ENCODE measurements at regions not wholly inside any gene's neighbourhood (a gene's known extent, or its start where the extent isn't known, plus 50 kb on each side); places are given as distances from the start of the nearest gene placed in this dataset.
A peak's percentile ranks its signal among the peaks of the same experiment; 100 is the strongest.
"Not testable (repeated sequence)": the region's sequence is repeated elsewhere in the genome, so short reads cannot be mapped to it uniquely, and the experiment has no call there.

DNA sequence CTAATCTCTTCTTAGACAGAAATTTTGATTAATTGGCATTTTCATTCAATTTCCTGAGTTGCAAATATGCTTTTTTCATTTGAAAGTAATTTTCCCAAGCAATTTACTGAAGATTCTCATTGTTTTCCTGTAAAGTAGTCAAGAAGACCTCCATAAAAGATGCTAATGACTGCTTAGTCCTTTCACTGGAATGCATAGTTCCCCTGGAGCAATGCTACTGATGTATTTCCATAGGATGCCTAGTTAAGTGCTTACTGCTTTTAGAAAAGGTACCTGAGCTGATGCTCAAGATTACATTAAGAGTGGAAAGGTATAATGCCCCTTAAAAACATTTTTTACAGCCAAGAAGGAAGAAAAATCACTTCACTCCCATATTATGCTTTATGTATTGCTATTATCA lies 109.2 kb upstream of the EMB start:
- H3K4me1 ChIP-seq: no peaks in the 10 kb centered on the region
- H3K36me3 ChIP-seq: no peaks in the 10 kb centered on the region
- H3K9me3 ChIP-seq: no peaks in the 10 kb centered on the region
- DNase-seq (ENCODE audit: low spot score in 2 of 2): no peak
- H3K27ac ChIP-seq: no peak overlapping the region
- no peaks in the 10 kb centered on the region for H3K27me3 ChIP-seq
- intact Hi-C loops (cut with DNase I; ENCODE audit: low total_unique reads): no loop called here
- TF ChIP-seq POLR2A (IDR thresholded peaks at IDR 0.05) (no peak), POLR2AphosphoS5 (IDR thresholded peaks at IDR 0.05) (no peak)
- TF ChIP-seq, protein P1, sequence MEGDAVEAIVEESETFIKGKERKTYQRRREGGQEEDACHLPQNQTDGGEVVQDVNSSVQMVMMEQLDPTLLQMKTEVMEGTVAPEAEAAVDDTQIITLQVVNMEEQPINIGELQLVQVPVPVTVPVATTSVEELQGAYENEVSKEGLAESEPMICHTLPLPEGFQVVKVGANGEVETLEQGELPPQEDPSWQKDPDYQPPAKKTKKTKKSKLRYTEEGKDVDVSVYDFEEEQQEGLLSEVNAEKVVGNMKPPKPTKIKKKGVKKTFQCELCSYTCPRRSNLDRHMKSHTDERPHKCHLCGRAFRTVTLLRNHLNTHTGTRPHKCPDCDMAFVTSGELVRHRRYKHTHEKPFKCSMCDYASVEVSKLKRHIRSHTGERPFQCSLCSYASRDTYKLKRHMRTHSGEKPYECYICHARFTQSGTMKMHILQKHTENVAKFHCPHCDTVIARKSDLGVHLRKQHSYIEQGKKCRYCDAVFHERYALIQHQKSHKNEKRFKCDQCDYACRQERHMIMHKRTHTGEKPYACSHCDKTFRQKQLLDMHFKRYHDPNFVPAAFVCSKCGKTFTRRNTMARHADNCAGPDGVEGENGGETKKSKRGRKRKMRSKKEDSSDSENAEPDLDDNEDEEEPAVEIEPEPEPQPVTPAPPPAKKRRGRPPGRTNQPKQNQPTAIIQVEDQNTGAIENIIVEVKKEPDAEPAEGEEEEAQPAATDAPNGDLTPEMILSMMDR (IDR thresholded peaks at IDR 0.05): no peak
- no peak overlapping the region for H3K4me3 ChIP-seq

DNA sequence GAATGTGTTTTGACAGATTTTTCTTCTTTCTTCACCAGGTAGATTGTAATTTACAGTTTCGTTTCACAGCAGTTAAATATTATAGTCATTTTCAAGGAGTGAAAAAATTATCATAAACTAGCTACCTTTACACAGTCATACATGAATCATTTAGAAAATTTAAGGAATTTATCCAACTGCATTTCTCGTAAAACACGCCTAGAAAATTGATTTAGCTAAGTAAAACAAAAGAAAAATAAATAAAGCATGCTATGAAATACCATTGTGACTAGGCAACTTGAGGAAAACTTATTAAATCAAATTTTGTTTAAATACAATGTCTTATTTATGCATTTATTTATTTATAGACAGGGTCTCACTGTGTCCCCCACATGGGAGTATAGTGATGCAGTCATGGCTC lies 109.9 kb upstream of the EMB start:
- intact Hi-C loops (cut with DNase I; ENCODE audit: low total_unique reads): no loop called here
- Histone ChIP-seq H3K9me3 (no peaks in the 10 kb centered on the region), H3K4me3 (no peak overlapping the region), H3K27ac (no peak overlapping the region), H3K36me3 (no peaks in the 10 kb centered on the region), H3K27me3 (no peaks in the 10 kb centered on the region), H3K4me1 (no peaks in the 10 kb centered on the region)
- TF ChIP-seq POLR2A (IDR thresholded peaks at IDR 0.05): no peak
- TF ChIP-seq, protein P1 (IDR thresholded peaks at IDR 0.05): no peak
- no peak for TF ChIP-seq POLR2AphosphoS5 (IDR thresholded peaks at IDR 0.05)
- DNase-seq (ENCODE audit: low spot score in 2 of 2): no peak

DNA sequence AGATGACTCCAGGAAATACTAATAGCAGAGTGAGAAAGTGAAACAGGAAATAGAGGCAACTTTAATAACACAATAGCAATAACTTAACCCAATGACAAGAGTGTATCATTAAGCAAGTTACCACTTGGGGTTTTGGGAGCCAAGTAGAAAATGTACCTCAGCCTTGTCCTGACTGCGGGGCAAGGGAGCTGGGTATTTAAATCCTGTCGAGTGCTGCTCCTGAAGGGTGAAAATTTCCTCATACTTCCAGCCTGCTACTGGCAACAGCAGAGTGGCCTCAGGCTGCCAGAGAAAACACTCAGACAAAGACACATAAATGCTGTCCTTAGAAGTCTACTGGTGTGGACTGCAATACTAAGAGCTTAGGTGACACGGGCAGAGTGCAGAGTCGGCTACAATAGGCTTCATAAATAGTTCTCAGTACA lies 112.5 kb upstream of the EMB start:
- Histone ChIP-seq H3K4me1 (no peaks in the 10 kb centered on the region), H3K9me3 (no peaks in the 10 kb centered on the region), H3K27me3 (no peaks in the 10 kb centered on the region), H3K27ac (peak overlapping the region; percentile 55 to 69), H3K36me3 (no peaks in the 10 kb centered on the region), H3K4me3 (peak overlapping the region in 2 of 3 donors; percentile 32 to 53)
- no peak for TF ChIP-seq POLR2AphosphoS5 (IDR thresholded peaks at IDR 0.05)
- TF ChIP-seq, protein P1 (IDR thresholded peaks at IDR 0.05): no peak
- TF ChIP-seq POLR2A (IDR thresholded peaks at IDR 0.05): no peak
- intact Hi-C loops (cut with DNase I; ENCODE audit: low total_unique reads): no loop called here
- DNase-seq (ENCODE audit: low spot score in 2 of 2): peak; percentile 52 to 66

DNA sequence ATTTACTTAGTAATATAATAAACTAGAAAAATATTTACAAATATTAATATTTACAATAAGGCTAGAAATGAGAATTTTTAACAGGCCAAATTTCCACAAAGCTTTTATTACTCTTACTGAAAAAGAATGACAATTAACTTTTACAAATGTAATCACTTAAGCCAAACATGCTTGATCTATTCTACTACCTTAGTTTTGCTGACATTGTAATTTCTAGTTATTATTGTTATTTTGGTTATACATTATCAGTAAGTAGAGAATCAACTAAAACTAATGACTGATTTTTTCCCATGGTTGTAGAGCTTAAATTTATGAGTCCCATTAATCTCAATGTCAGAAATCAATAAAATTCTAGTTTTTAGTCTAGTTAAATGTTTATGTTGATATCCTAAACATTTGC lies 107.8 kb upstream of the PARP8 start:
- intact Hi-C loops (cut with DNase I; ENCODE audit: low total_unique reads); H3K4me1 ChIP-seq: not testable (repeated sequence)

DNA sequence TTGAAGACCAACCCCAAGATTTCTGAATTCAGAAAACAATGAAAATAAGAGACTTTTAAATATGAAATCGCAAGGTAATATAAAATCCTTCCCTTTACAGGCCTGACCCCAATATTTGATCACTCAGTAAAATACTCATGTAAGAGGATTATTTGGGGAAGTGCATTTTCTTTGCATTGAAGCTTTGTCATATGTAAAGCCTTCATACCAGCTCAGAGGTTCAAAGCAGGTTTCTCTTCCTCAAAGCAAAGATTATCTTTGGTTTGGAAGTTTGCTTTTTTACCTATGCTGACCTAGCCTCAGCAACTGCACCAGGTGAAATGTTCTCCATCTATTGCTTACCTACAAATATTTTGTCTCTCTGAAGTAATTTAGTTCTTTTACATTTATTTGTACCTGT lies 106.5 kb upstream of the PARP8 start:
- Histone ChIP-seq H3K27me3 (no peaks in the 10 kb centered on the region), H3K27ac (no peak overlapping the region), H3K4me3 (no peak overlapping the region), H3K36me3 (peaks cover 3% of the 10 kb centered on the region), H3K4me1 (no peaks in the 10 kb centered on the region), H3K9me3 (no peaks in the 10 kb centered on the region)
- intact Hi-C loops (cut with DNase I; ENCODE audit: low total_unique reads): no loop called here
- TF ChIP-seq, protein P1 (IDR thresholded peaks at IDR 0.05): no peak
- TF ChIP-seq POLR2AphosphoS5 (IDR thresholded peaks at IDR 0.05) (no peak), POLR2A (IDR thresholded peaks at IDR 0.05) (no peak)
- DNase-seq (ENCODE audit: low spot score in 2 of 2): no peak

More for the DNA sequence above, 107.8 kb upstream of the PARP8 start:
- H3K4me3 ChIP-seq; H3K27ac ChIP-seq; DNase-seq (ENCODE audit: low spot score in 2 of 2); H3K27me3 ChIP-seq; H3K9me3 ChIP-seq; H3K36me3 ChIP-seq: not testable (repeated sequence)

DNA sequence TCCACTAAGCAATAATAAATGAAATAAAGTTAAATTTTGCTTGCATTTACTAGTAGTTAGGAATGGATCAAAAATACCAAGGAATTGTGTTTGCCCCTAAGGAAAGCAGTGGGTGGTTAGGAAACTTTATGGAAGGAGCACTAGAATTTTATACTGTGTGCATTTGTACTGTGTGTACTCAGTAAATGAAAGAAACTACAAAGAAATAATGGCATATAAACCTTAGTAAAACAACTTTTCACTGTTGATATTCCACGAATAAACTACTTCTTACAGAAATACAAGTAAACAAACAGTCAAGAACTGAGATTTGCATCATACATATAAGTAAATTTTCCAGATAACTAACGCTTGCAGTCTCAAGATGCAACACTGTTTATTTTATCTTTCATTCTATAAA lies 103.7 kb upstream of the PARP8 start:
- intact Hi-C loops (cut with DNase I; ENCODE audit: low total_unique reads): no loop called here
- Histone ChIP-seq H3K36me3 (peaks cover 3% of the 10 kb centered on the region), H3K4me3 (no peak overlapping the region), H3K27ac (no peak overlapping the region), H3K9me3 (no peaks in the 10 kb centered on the region), H3K4me1 (no peaks in the 10 kb centered on the region), H3K27me3 (no peaks in the 10 kb centered on the region)
- TF ChIP-seq, protein P1 (IDR thresholded peaks at IDR 0.05): no peak
- TF ChIP-seq POLR2AphosphoS5 (IDR thresholded peaks at IDR 0.05) (no peak), POLR2A (IDR thresholded peaks at IDR 0.05) (no peak)
- DNase-seq (ENCODE audit: low spot score in 2 of 2): no peak

Measured in breast epithelium (tissue), 4 donors.